ACHN (cell line): ENCODE measurements at regions not wholly inside any gene's neighbourhood (a gene's known extent, or its start where the extent isn't known, plus 50 kb on each side); places are given as distances from the start of the nearest gene placed in this dataset.

Source experiments
- DNase-seq: peaks from one replicate; pipeline ENCODE4 v3.0.0-alpha.2; 2015
- in situ Hi-C: cut with HindIII; loops from 2 replicates; pipeline ENCODE4 v1.10.0; 2017; ENCODE audit warnings: low sequenced_read_pairs, low pct_ligation_motif_present, low pct_unique_long_range_greater_than_20kb

DNA sequence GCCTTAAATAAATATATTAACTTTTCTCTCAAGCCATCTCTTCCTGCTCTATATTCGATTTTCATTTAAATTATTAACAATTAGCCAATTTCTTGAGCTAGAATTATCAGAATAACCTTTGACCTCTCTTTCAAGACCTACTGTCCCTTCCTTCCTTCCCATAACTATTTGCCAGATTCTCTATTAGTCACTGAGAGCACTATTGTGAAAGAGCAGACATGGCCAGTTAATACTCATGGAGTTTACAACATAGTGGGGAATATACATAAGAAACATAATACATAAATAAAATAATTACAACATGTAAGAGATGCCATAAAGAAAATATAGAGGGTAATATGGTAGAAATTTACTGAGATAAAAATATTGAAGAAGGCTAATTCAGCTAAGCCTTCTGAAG lies 72.1 kb upstream of the CHD1 start:
- no peak for DNase-seq
- in situ Hi-C loops: no loop called here

DNA sequence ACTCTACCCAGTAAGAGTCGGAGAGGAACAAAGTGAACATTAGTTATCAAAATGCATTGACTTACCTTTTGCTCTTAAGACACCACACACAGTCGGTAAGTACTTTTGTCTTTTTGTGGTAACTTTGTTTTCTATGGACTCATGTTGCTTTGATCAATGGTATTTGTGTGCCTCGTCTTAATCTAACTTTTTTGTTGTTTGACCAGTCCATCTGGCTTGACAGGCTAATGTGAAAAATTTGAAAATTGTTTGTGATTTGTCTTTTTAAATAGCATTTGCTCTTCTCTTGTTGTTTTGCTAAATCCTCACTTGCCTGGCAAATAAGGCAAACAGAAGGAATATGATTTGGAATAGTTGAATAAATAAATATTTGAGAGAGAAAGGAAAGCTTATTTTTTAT lies 71.4 kb upstream of the CHD1 start:
- in situ Hi-C loops: no loop called here
- DNase-seq: no peak

DNA sequence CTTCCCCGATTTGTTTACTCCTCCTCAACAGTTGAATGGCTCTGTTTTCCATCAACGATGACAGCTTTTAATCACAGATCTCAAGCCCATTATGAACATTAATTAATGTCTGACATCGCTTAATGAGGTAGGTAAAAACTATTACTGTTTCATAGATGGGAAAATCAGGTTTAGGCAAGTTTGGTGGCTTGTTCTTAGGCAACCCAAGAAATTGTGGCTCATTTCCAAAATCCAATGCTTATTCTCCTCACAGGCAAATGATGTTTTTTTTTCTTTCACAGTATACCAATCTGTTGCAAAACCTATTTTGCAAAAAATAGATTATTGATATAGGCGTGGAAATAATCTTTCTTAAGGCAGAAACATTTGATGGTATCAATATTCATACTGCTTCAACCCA lies 70.8 kb upstream of the CHD1 start:
- in situ Hi-C loops: no loop called here
- DNase-seq: no peak

DNA sequence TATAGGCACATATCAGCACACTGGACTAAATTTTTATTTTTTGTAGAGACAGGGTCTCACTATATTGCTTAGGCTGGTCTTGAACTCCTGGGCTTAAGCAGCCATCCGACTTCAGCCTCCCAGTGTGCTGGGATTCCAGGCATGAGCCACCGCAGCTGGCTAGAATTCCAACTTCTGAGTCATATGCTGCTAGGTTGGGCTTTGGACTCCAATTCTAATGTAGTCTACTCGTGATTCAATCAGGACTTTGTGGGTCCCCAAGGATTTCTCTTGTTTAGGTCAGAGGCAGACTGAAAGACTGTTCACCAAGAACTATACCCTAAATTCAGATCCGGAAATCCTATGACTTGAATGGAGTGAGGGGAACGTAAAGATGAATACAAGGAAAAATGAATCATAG lies 68.2 kb upstream of the CHD1 start:
- DNase-seq: peak; percentile 15
- in situ Hi-C loops: no loop called here

GRCh38 chr5:98994611-98995010 lies 65.8 kb upstream of the CHD1 start:
- no peak for DNase-seq

DNA sequence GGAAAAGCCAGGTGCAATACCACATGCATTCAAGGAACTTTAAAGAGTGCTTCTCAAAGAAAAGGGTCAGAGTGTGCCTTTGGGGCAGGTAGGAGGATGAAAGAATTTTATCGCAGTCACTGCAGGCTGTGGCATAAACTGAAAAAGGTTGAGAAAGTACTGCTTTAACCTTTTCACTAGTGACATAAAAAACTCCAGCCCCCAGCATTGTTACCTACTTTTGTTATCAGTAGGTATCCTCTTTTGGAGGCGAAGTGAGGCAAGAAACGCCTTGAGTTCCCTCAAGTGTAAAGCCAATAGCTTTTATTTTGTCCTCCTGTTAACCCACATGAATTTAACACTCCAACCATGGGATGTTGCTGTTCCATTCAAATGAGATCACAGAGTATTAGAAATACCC lies 64.7 kb upstream of the CHD1 start:
- no peak for DNase-seq
- in situ Hi-C loops: no loop called here

More at GRCh38 chr5:98994611-98995010, 65.8 kb upstream of the CHD1 start:
- in situ Hi-C loops: no loop called here

DNA sequence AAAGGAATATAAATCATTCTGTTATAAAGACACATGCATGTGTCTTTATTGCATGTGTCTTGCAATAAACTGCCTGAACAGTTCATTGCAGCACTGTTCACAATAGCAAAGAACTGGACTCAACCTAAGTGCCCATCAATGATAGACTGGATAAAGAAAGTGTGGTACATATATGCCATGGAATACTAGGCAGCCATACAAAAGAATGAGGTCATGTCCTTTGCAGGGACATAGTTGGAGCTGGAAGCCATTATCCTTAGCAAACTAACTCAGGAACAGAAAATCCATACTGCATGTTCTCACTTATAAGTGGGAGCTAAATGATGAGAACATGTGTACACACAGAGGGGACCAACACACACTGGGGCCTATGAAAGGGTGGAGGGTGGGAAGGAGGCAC lies 63.7 kb upstream of the CHD1 start:
- in situ Hi-C loops: no loop called here
- no peak for DNase-seq

DNA sequence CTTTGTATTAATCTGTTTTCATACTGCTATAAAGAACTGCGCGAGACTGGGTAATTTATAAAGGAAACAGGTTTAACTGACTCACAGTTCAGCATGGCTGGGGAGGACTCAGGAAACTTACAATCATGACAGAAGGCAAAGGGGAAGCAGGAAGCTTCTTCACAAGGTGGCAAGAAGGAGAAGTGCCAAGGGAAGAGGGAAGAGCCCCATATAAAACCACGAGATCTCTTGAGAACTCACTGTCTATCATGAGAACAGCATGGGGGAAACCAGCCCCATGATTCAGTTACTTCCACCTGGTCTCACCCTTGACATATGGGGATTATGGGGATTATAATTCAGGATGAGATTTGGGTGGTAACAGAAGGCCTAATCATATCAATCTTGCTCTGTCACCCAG lies 60.9 kb upstream of the CHD1 start:
- DNase-seq: no peak
- in situ Hi-C loops: no loop called here

DNA sequence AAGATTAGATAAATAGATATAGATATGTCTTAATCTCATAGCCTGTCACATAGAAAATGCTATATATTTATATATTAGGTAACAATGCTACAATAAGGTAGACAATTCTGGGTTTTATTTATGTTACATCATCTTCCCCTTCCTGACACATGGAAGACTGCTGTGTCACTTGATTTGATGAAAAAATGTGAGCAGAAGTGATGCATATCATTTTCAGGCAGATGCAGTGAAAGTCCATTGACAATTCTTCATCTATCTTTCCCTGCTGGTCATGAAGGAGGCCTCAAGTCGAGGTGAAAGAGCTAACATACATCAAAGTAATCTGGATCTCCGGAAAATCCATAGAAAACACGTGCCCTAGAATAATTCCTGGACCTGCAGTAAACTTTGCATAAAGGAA lies 57.8 kb upstream of the CHD1 start:
- in situ Hi-C loops: no loop called here
- DNase-seq: no peak

- in situ Hi-C loops: no loop called here
- no peak for DNase-seq
These were observed 54.1 kb upstream of the CHD1 start for GRCh38 chr5:98982880-98983279.
